ENCODE measurements at regions not wholly inside any gene's neighbourhood (a gene's known extent, or its start where the extent isn't known, plus 50 kb on each side); places are given as distances from the start of the nearest gene placed in this dataset.
"Not testable (repeated sequence)": the region's sequence is repeated elsewhere in the genome, so short reads cannot be mapped to it uniquely, and the experiment has no call there.

DNA sequence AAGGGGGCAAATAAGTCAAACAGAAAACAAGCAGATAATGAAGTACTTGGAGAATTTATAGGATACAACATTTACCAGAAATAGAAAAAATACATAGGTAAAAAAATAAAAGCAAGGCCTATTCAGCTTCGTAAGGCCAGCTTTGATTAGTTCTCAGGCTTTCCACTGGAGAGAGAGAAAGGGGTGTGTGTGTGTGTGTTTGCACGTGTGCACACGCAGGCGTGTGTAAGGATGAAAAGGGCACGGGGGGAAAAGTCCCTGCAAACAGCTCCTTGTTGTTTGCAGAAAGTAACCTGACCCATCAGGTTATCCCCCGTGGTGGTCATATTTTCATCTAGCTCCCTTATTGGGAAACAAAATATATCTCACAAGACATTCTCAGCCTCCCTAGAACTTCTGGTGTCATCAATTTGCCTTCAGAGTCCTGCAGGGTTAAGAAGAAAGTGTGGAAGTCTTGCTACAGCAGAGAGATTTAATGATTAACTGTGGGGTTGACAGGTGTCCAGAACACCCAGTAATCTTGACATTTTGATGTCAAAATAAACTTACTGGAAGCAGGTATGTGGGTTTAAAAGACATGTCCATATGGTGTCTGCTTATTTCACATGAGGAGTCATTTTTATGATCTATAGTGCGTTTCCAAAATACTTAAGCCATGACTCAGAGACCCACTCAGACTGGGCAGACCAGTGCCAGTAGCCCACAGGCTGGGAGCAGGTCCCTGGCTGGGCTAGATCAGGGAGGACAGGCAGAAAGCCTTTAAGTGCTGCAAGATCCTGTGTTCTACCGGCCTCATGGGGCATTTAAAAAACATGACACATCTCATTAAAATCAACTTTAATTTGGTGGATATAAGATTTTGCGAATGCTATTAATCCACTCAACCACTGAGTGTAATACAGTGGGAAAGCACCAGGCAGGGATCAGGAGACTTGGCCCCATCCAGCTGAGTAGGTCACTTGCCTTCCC, 487.6 kb upstream of the CAMK1G start:
- no peak for DNase-seq

DNA sequence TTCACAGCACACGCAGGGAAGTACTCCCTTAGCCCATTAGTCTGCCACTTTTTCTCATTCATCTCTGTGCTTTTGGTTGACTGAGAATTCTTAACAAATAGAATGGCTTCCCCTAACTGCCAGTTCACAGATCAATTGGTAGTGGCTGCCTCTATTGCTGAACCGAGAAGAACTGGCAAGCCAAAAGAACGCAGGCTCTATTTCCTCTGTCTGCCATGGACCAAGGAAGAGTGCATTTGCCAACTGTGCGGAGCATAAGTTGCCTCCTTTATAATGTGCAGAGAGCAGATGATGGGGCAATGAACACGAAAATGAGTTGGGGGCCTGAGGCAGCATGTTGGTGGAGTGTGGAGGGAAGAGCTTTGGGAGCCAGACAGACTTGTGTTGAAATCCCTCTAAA, 483.1 kb upstream of the CAMK1G start:
- DNase-seq = no peak

DNA sequence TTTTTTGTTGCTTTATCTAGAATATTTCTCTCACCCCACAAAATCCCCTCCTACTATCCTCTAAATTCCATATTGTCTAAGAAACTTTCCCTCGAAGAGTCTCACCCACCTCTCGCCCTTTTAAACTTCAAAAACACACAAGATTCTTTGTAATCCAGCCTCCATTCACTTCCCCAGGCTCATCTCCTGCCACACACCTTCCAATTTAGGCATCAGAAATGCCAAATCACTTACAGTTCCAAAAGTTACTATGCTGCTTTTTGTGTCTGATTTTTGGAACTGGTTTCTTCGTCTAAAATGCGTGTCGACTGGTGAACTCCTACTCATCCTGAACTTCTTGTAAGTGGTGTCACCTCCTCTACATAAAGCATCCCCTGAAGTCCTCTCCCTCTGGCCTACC, 482.4 kb upstream of the CAMK1G start:
- no peak for DNase-seq

DNA sequence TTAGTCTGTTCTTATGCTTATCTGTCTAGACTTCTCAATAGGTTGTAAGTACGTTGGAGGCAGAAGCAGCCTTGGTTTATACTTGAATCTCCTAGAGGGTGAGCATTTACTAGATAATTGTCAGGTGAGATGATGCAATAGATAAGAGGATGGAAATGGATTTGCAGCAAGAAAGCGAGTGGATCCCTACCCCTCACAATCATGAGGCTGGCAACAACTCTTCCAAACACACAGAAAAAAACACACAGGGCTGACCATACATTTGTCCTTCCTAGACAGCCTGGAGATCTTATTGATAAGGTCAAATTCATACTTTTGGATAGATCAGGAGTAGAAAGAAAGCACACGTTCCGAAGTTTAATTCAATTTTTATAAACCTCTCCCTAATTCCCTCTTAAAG, 481.4 kb upstream of the CAMK1G start:
- no peak for DNase-seq

DNA sequence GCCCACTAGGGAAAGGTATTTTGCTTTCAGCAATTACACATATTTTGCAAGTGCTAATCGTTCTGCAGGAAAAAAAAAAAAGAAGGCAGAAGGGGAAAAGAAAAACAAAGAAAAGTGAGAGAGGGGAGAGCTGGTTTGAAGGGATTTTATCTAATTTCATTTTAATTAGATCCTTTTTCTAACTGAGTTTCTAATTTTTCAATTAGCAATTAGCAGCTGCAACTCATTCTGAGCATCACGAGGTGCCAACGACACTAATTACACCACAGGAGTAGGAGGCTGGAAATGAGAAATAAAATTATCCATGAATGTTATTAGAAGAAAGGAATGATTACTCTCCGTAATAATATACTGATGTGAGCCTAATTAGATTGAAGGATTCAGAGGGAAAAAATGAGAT, 481.0 kb upstream of the CAMK1G start:
- DNase-seq = no peak

- DNase-seq = no peak
These were observed 480.4 kb upstream of the CAMK1G start for GRCh38 chr1:209103092-209103491.

DNA sequence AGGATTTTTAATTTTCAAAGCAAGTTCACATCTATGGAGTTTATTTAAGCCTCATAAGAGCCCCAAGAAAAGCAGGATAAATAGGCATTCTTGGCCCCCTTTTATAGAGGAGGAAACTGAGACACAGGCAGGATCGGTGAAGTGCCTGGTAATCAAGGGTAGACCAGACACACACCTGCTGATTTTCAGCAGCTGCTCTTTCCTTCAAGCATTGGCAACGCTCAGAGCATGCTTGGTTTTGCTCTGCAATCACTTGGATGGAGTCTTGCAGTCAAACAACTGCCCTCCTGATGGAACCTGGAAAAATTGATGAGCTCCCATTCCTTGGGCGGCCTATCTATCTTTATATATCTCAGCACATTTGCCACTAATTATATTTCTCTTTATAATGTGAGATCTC, 478.9 kb upstream of the CAMK1G start:
- DNase-seq = no peak

GRCh38 chr1:209105701-209106100, 477.8 kb upstream of the CAMK1G start:
- DNase-seq = no peak

- no peak for DNase-seq
These were observed 477.2 kb upstream of the CAMK1G start for GRCh38 chr1:209106237-209106741.

GRCh38 chr1:209106861-209107260, 476.7 kb upstream of the CAMK1G start:
- DNase-seq = no peak

GRCh38 chr1:209107535-209107934, 476.0 kb upstream of the CAMK1G start:
- DNase-seq = no peak

DNA sequence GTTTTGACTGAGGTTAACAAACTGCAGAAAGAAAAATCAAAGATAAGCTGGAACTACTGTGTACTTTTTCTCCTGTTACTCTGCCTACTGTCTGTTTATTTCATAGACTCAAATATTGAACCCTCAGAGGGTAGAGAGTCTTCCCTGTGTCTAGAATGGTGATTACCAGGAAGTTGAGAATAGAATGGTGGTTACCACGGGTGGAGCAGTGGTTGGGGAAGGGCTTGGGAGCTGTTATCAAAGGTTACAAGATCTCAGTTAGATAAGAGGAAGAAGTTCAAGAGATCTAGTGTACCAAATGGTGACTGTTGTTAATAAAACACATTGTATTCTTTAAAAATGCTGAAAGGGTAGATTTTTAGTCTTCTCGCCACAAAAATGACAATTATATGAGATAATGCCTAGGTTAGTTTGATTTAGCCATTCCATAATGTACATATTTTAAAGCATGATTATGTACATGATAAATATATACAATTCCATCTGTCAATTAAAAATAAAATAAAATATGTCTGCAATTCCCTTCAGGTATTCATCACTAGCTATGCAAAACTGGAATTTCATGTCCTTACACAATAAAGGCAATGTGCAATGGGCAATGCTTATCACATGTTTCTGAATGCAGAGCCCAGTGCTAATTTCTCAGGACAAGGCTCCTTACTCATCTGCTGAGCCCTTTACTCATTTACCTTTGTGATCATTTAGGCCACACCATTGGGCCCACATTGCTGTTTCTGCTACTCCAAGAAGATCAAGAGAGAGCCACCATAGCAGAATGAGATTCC, 474.3 kb upstream of the CAMK1G start:
- no peak for DNase-seq

DNA sequence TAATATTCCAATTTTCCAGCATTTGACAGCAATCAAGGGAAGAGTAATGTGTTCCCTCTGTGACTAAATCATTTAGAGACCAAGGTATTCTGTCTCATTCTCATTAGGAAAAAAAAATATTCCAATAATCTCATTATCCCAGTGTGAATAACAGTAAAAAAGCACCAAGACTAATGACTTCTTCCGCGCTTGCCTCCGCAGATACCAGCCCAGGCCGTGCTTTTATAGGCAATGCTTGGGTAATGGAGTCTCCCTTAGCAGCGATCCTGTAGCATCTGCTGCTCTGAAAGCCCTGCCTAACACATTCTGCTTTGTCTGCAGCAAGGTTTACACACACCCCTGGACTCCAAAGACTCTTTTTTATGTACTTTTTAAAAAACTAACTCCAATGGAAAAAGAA, 470.0 kb upstream of the CAMK1G start:
- DNase-seq = no peak

GRCh38 chr1:209116705-209117104, 466.8 kb upstream of the CAMK1G start:
- DNase-seq = no peak

DNA sequence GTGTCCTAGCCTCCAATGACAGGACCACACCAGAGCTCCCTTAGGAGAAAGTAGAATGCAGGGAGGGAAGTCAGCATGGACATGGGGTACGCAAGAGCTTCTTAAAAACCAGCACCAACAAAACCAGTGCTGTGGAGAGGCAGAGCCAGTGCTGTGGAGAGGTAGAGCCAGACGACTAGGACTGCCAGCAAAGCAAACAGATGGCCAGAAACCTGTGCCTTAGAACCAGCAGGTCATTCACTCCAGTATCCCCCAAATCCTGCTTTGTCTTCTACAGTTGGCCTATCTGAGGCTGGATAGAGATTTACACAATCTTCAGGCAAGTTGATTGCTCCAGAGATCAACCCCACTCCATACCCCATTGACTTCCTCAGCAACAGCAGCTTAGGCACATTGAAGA, 459.9 kb upstream of the CAMK1G start:
- no peak for DNase-seq

DNA sequence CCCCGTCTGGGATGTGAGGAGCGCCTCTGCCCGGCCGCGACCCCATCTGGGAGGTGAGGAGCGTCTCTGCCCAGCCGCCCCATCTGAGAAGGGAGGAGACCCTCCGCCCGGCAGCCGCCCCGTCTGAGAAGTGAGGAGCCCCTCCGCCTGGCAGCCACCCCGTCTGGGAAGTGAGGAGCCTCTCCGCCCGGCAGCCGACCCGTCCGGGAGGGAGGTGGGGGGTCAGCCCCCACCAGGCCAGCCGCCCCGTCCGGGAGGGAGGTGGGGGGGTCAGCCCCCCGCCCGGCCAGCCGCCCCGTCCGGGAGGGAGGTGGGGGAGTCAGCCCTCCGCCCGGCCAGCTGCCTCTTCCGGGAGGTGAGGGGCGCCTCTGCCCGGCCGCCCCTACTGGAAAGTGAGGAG, 454.4 kb upstream of the CAMK1G start:
- not testable (repeated sequence) for DNase-seq

DNA sequence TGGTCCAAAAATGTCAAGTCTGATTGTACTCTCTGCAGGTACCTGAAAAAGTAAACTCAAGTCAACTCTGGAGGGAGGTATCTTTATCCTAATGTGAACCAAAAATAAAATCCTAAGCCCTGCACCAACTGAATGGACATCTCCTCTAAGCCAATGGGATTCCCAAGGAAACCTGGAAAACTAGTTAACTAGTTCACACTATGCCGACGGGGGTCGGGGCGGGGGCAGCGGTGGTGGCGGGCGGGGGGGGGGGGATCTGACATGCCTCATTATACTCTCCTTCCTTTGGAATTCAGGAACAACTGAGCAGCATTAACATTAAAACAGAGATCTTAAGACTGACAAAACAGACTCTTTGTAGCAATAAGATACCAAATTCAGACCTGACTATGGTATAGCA, 452.6 kb upstream of the CAMK1G start:
- DNase-seq = no peak

DNA sequence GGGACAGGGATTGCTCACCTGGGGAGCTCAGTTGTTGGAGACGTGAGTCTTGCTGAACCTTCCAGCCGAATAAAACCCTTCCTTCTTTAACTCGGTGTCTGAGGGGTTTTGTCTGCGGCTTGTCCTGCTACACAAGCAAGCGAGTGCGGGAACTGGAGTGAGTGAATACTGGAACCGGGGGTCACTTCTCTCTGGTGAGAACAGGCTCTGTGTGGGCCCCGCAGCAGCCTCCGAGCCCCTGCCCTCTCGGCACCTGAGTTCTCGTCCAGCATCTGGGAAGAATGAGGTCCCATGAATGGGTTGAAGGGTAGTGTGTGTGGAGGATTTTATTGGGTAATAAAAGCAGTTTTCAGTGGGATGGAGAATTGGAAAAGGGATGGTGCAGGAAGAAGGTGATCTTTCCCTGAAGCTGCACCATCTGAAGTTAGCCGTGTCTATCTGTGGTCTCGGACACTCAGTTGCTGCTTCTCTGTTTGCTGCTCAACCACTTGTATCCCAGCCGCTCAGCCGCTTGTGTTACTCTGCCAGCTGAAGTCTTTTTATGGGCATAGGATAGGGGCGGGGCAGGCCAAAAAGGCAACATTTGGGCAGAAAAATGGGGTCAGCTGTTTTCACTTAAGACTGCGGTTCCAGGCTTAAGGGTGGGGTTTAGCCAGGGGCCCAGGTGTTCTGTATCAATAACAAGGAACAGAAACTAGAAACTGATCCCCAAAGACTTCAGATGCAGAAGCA, 450.6 kb upstream of the CAMK1G start:
- DNase-seq = no peak

- DNase-seq = no peak
These were observed 449.5 kb upstream of the CAMK1G start for GRCh38 chr1:209134001-209134400.

- DNase-seq = no peak
These were observed 439.6 kb upstream of the CAMK1G start for GRCh38 chr1:209143916-209144315.

- no peak for DNase-seq
These were observed 433.4 kb upstream of the CAMK1G start for GRCh38 chr1:209150114-209150513.

- DNase-seq = no peak
These were observed 430.1 kb upstream of the CAMK1G start for GRCh38 chr1:209153411-209153810.

DNA sequence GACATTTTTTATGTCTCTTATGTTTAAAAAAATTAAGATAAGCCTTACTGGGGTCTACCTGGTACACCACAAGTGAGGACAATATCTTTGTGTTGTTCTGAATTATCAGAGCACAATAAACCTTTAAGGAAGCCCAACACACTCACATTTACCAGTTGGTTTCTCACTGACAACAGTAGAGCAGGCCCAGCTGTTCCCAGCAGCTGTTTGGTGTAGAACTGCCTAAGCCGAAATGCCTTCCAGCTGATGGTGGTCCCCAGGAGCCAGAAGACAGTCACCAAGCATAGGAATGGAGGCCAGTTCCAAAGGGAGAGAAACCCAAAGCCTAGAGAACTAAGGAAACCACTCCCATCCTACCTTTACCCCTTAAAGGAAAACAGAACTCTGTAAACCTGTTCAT, 428.6 kb upstream of the CAMK1G start:
- no peak for DNase-seq
